ENCODE measurements at regions not wholly inside any gene's neighbourhood (a gene's known extent, or its start where the extent isn't known, plus 50 kb on each side); places are given as distances from the start of the nearest gene placed in this dataset.

DNA sequence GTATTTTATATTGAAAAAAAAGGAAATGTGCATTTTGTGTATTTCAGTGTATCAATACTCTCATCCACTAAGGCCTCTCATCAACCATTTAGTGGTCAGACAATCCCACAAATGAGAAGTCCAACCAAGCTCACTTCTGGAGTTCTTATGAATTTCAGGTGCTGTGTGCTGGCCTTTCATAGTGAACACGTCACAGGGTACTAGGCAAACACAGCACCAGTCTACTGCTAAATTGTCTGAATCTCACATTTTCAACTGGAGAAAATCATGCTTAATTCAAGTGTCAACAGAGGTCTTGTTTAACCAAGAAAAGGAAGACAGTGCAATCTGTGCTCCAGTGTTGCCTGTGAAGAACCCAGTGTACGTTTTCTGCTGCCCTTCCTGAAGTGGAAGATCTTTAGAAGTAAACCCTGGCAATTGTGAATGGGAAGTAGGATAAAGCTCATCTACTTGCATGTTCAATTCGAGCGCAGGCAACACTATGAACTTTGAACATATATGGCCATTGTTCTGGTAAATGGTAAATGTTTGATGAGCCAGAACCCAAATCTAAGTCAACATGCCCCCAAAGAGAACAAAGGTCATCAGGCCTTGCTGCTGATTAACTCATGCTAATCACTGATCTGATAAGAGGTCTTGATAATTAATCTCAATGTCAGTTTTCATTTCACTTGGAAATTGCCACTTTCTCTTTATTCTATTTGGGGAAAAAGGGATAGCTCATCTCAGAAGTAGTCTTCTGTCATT lies 439.2 kb upstream of the SOX9 start:
- H3K4me1 ChIP-seq (ENCODE audit: control insufficient read depth, insufficient read depth, low read length) = no peaks in the 10 kb centered on the region
- intact Hi-C loops (cut with micrococcal nuclease; ENCODE audit: unreplicated experiment) = no loop called here
- no peak for ATAC-seq

DNA sequence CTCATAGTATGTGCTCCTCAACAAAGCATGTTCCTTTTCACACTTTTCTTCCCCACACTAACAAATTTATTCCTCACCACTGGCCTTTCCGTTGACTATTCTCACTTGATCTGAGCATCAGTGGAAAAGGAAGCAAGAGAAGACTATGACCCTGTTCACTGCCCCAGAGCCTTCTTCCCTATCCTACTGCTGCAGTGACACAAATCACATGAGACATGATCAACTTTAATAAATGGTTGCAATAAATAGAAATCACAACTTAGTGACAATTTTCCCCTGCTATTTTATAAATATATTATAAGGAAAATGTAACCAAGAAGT lies 438.7 kb upstream of the SOX9 start:
- CTCF ChIA-PET = no interaction called here

More for the DNA sequence above, 439.2 kb upstream of the SOX9 start:
- TF ChIP-seq, protein P1, sequence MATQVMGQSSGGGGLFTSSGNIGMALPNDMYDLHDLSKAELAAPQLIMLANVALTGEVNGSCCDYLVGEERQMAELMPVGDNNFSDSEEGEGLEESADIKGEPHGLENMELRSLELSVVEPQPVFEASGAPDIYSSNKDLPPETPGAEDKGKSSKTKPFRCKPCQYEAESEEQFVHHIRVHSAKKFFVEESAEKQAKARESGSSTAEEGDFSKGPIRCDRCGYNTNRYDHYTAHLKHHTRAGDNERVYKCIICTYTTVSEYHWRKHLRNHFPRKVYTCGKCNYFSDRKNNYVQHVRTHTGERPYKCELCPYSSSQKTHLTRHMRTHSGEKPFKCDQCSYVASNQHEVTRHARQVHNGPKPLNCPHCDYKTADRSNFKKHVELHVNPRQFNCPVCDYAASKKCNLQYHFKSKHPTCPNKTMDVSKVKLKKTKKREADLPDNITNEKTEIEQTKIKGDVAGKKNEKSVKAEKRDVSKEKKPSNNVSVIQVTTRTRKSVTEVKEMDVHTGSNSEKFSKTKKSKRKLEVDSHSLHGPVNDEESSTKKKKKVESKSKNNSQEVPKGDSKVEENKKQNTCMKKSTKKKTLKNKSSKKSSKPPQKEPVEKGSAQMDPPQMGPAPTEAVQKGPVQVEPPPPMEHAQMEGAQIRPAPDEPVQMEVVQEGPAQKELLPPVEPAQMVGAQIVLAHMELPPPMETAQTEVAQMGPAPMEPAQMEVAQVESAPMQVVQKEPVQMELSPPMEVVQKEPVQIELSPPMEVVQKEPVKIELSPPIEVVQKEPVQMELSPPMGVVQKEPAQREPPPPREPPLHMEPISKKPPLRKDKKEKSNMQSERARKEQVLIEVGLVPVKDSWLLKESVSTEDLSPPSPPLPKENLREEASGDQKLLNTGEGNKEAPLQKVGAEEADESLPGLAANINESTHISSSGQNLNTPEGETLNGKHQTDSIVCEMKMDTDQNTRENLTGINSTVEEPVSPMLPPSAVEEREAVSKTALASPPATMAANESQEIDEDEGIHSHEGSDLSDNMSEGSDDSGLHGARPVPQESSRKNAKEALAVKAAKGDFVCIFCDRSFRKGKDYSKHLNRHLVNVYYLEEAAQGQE (IDR thresholded peaks at IDR 0.05; ENCODE audit: insufficient read depth in 1 of 2, low read depth in 2 of 2, low read length in 1 of 2) = no peak
- TF ChIP-seq POLR2AphosphoS5 (IDR thresholded peaks at IDR 0.05; ENCODE audit: low read depth, low read length) = no peak
- no peak for TF ChIP-seq SIN3A (IDR thresholded peaks at IDR 0.05; ENCODE audit: borderline replicate concordance, insufficient read depth, low read depth, low read length)
- TF ChIP-seq, protein P2, sequence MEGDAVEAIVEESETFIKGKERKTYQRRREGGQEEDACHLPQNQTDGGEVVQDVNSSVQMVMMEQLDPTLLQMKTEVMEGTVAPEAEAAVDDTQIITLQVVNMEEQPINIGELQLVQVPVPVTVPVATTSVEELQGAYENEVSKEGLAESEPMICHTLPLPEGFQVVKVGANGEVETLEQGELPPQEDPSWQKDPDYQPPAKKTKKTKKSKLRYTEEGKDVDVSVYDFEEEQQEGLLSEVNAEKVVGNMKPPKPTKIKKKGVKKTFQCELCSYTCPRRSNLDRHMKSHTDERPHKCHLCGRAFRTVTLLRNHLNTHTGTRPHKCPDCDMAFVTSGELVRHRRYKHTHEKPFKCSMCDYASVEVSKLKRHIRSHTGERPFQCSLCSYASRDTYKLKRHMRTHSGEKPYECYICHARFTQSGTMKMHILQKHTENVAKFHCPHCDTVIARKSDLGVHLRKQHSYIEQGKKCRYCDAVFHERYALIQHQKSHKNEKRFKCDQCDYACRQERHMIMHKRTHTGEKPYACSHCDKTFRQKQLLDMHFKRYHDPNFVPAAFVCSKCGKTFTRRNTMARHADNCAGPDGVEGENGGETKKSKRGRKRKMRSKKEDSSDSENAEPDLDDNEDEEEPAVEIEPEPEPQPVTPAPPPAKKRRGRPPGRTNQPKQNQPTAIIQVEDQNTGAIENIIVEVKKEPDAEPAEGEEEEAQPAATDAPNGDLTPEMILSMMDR (IDR thresholded peaks at IDR 0.05) = no peak
- no peak for TF ChIP-seq TCF7L2 (IDR thresholded peaks at IDR 0.05; ENCODE audit: low read depth, low read length)
- in situ Hi-C loops (cut with HindIII; ENCODE audit: low pct_unique_long_range_greater_than_20kb, low sequenced_read_pairs) = no loop called here
- ChIA-PET CTCF (no interaction called here), POLR2A (no interaction called here)
- no peak overlapping the region for H3K27ac ChIP-seq (ENCODE audit: low read length)
- no peaks in the 10 kb centered on the region for H3K27me3 ChIP-seq (ENCODE audit: control insufficient read depth, insufficient read depth, low read length)
- H3K36me3 ChIP-seq (ENCODE audit: control insufficient read depth, insufficient read depth, low read length) = no peaks in the 10 kb centered on the region
- DNase-seq (ENCODE audit: low read depth, low spot score) = no peak
- no peak overlapping the region for H3K4me3 ChIP-seq (ENCODE audit: low read depth in 2 of 2, low read length in 2 of 2)
- no peaks in the 10 kb centered on the region for H3K9me3 ChIP-seq (ENCODE audit: control insufficient read depth, insufficient read depth, low read depth, low read length)
- BruUV-seq (replicated peaks) = no TSS peak

More for the DNA sequence above, 438.7 kb upstream of the SOX9 start:
- DNase-seq (ENCODE audit: low read depth, low spot score) = no peak
- POLR2A ChIA-PET = interaction anchor here (0.6 kb wide), 1 partner anchor 493 kb away, joined by 3 read pairs; no protein-coding TSS in a partner anchor
- ATAC-seq = no peak
- Histone ChIP-seq H3K4me3 (ENCODE audit: low read depth in 2 of 2, low read length in 2 of 2) (no peak overlapping the region), H3K27me3 (ENCODE audit: control insufficient read depth, insufficient read depth, low read length) (no peaks in the 10 kb centered on the region), H3K27ac (ENCODE audit: low read length) (no peak overlapping the region), H3K4me1 (ENCODE audit: control insufficient read depth, insufficient read depth, low read length) (no peaks in the 10 kb centered on the region), H3K36me3 (ENCODE audit: control insufficient read depth, insufficient read depth, low read length) (no peaks in the 10 kb centered on the region), H3K9me3 (ENCODE audit: control insufficient read depth, insufficient read depth, low read depth, low read length) (no peaks in the 10 kb centered on the region)
- in situ Hi-C loops (cut with HindIII; ENCODE audit: low pct_unique_long_range_greater_than_20kb, low sequenced_read_pairs) (no loop called here), intact Hi-C loops (cut with micrococcal nuclease; ENCODE audit: unreplicated experiment) (no loop called here)
- no TSS peak for BruUV-seq (replicated peaks)
- TF ChIP-seq POLR2AphosphoS5 (IDR thresholded peaks at IDR 0.05; ENCODE audit: low read depth, low read length) = no peak
- TF ChIP-seq TCF7L2 (IDR thresholded peaks at IDR 0.05; ENCODE audit: low read depth, low read length) = no peak
- TF ChIP-seq, protein P2 (IDR thresholded peaks at IDR 0.05) = no peak
- TF ChIP-seq, protein P1 (IDR thresholded peaks at IDR 0.05; ENCODE audit: insufficient read depth in 1 of 2, low read depth in 2 of 2, low read length in 1 of 2) = no peak
- no peak for TF ChIP-seq SIN3A (IDR thresholded peaks at IDR 0.05; ENCODE audit: borderline replicate concordance, insufficient read depth, low read depth, low read length)

All from Panc1 (cell line).